GM12892 (cell line): ENCODE measurements at regions not wholly inside any gene's neighbourhood (a gene's known extent, or its start where the extent isn't known, plus 50 kb on each side); places are given as distances from the start of the nearest gene placed in this dataset.

ENCODE experiments used
- POLR2A ChIP-seq: IDR thresholded peaks from 2 replicates; pipeline ENCODE4 v1.6.1; 2011; ENCODE audit warnings: low read depth, low read length, control low read depth
- POLR2AphosphoS5 ChIP-seq: IDR thresholded peaks from 2 replicates; pipeline ENCODE4 v1.6.1; 2011; ENCODE audit warnings: low read depth, low read length, control low read depth
- TAF1 ChIP-seq: IDR thresholded peaks from 2 replicates; pipeline ENCODE4 v1.6.1; 2011; ENCODE audit warnings: low read depth, mild to moderate bottlenecking, control low read depth, low read length, borderline replicate concordance

GRCh38 chr1:4976859-4977440 is 322.5 kb downstream of the AJAP1 start:
- TF ChIP-seq POLR2A (no peak), POLR2AphosphoS5 (no peak), TAF1 (no peak)
